CD4-positive, alpha-beta T cell (primary cell): ENCODE measurements at regions not wholly inside any gene's neighbourhood (a gene's known extent, or its start where the extent isn't known, plus 50 kb on each side); places are given as distances from the start of the nearest gene placed in this dataset.

Source experiments
- ATAC-seq: fragments of 200-7000 bp; cut with Tn5 transposase; one replicate; pipeline ENCODE4 v1.10.0; 2022; ENCODE audit warnings: mild to moderate bottlenecking; ENCODE audit not compliant: poor library complexity
- CTCF ChIA-PET: fragments of 350-600 bp; sonication (Branson Sonifier 250); formaldehyde crosslinking; loops from one replicate; lab custom pipeline; 2021; ENCODE audit warnings: antibody characterized with exemption, inconsistent platforms; lab: Charles Lee
- POLR2A ChIA-PET: fragments of 350-600 bp; sonication (Branson Sonifier 250); formaldehyde crosslinking; loops from one replicate; lab custom pipeline; 2021; ENCODE audit warnings: antibody characterized with exemption, inconsistent platforms; lab: Charles Lee
- DNase-seq, 14 experiments: peaks; one replicate each; pipeline ENCODE4 v3.0.0-alpha.2; 2013 to 2020; ENCODE audit warnings: mixed read lengths in 2 of 14
- H3K27ac ChIP-seq, 2 donors: one replicate each; pipeline versions ENCODE4 v1.5.1 to v1.7.0; 2013; ENCODE audit warnings: low read length in 2 of 2, low read depth in 1 of 2, mild to moderate bottlenecking in 1 of 2
- H3K27me3 ChIP-seq, 2 experiments: 1 replicate in 1 of 2; 2 replicates in 1 of 2; pipeline versions ENCODE4 v1.6.1 to v1.7.0; 2013; ENCODE audit warnings: low read length in 2 of 2, control low read depth in 1 of 2, mild to moderate bottlenecking in 1 of 2, moderate library complexity in 1 of 2; ENCODE audit not compliant: insufficient read depth in 2 of 2, control insufficient read depth in 1 of 2
- H3K36me3 ChIP-seq: one replicate; pipeline ENCODE4 v1.6.1; 2013; ENCODE audit warnings: low read length, control low read depth; ENCODE audit not compliant: insufficient read depth
- H3K4me1 ChIP-seq: one replicate; pipeline ENCODE4 v1.6.1; 2013; ENCODE audit warnings: low read length, control low read depth; ENCODE audit not compliant: insufficient read depth
- H3K4me3 ChIP-seq: one replicate; pipeline ENCODE4 v1.5.1; 2013; ENCODE audit warnings: mild to moderate bottlenecking, low read length, moderate library complexity
- H3K9me3 ChIP-seq, 2 experiments: 1 replicate in 1 of 2; 2 replicates in 1 of 2; pipeline versions ENCODE4 v1.6.1 to v1.7.0; 2013; ENCODE audit warnings: low read length in 2 of 2, mild to moderate bottlenecking in 2 of 2, control low read depth in 1 of 2, moderate library complexity in 1 of 2; ENCODE audit not compliant: control insufficient read depth in 1 of 2, insufficient read depth in 1 of 2
- H3K27ac Mint-ChIP-seq: one replicate; pipeline ENCODE4 v1.8.0; 2020; ENCODE audit warnings: mixed read lengths
- H3K27me3 Mint-ChIP-seq: one replicate; pipeline ENCODE4 v1.8.0; 2021; ENCODE audit warnings: mixed read lengths
- H3K36me3 Mint-ChIP-seq: one replicate; pipeline ENCODE4 v1.8.0; 2021; ENCODE audit warnings: low read depth, mixed read lengths
- H3K4me1 Mint-ChIP-seq: one replicate; pipeline ENCODE4 v1.8.0; 2021; ENCODE audit warnings: low read depth, mixed read lengths
- H3K4me3 Mint-ChIP-seq: one replicate; pipeline ENCODE4 v1.8.0; 2020; ENCODE audit warnings: mild to moderate bottlenecking, mixed read lengths
- H3K9me3 Mint-ChIP-seq: one replicate; pipeline ENCODE4 v1.8.0; 2020; ENCODE audit warnings: mixed read lengths
- CTCF ChIP-seq: fragments of 200-600 bp; IDR thresholded peaks from one replicate; pipeline ENCODE4 v1.8.0; 2022; ENCODE audit warnings: antibody characterized with exemption, mild to moderate bottlenecking
- intact Hi-C, 2 experiments: fragments of 100-400 bp; cut with DNase I in 1 of 2; cut with micrococcal nuclease in 1 of 2; formaldehyde crosslinking; loops; one replicate each; pipeline versions ENCODE4 v1.15.1 to v1.9.0; 2023 to 2025; cut with DNase I, micrococcal nuclease

DNA sequence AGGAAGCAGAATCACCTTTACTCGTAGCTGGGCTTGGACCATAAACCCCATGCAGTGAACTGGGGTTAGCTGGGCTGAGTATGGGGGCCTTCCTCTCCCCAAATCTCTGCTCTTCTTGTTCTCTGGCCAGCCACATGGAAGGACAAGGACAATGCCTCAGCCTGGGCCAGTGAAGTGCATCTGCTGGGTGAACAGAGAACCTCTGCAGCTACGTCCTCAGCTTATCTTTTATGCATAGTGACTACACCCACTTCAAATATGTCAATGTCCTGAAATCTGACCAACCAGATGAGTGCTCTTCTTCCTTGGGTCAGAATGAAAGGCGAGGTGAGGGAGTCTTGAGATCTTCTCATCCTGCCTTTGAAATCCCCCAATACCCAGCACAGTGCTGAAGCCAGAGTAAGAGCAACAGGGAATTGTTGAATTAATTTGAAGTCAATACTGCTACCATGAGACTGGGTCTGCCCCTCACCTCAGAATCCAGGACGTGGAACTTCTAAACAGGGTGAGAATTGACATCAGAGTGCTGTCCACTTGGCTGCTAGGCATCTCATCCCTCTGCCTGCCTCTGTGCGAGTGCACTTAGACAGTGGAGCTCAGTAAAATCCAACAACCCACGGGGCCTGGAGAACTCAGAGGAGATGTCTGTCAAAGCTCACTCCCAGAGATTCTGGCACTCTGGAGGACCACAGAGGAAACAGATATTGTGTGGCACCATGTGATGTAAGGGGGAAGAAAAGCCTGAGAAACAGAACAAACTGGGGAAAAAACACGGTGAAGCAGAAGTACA lies 99.0 kb downstream of the IER5 start:
- intact Hi-C loops, result loop anchor here in 1 of 2 experiments (5.0 kb wide), 1 partner anchor 490 kb away; no protein-coding TSS in a partner anchor
- Mint-ChIP-seq H3K36me3 (no peaks in the 10 kb centered on the region), H3K27me3 (peaks cover 13% of the 10 kb centered on the region), H3K9me3 (no peaks in the 10 kb centered on the region), H3K4me3 (no peak overlapping the region), H3K27ac (no peak overlapping the region), H3K4me1 (no peaks in the 10 kb centered on the region)
- POLR2A ChIA-PET, result no interaction called here
- CTCF ChIA-PET, result interaction anchor here (1.6 kb wide), 1 partner anchor 237 kb away, joined by 5 read pairs; no protein-coding TSS in a partner anchor
- DNase-seq, result no peak
- Histone ChIP-seq H3K27me3 (no peaks in the 10 kb centered on the region), H3K36me3 (no peaks in the 10 kb centered on the region), H3K4me1 (peaks cover 12% of the 10 kb centered on the region), H3K27ac (no peak overlapping the region), H3K4me3 (no peak overlapping the region), H3K9me3 (no peaks in the 10 kb centered on the region)
- TF ChIP-seq CTCF, result no peak
- no peak for ATAC-seq

DNA sequence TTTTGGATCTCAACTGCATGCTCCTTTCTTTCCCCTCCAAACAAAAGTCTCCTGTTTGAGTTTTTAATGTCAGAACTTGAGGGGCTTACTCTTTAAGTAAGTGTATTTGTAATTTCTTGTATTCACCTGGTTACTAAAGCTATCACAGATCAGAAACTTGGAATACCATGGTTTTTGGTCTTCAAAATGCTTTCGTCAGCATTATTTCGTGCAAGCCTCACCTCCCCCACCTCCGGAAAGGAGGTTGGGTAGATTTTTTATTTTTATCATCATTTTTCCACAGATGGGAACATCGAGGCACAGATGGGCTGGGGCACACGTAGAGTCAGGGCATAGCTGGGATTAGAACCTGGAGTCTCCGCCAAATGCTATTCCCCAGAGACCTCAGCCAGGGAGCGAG lies 100.7 kb downstream of the IER5 start:
- DNase-seq (no peak), ATAC-seq (no peak)
- Mint-ChIP-seq H3K9me3 (no peaks in the 10 kb centered on the region), H3K4me3 (no peak overlapping the region), H3K27me3 (peaks cover 25% of the 10 kb centered on the region), H3K4me1 (no peaks in the 10 kb centered on the region), H3K36me3 (no peaks in the 10 kb centered on the region), H3K27ac (no peak overlapping the region)
- Histone ChIP-seq H3K27ac (no peak overlapping the region), H3K9me3 (no peaks in the 10 kb centered on the region), H3K27me3 (no peaks in the 10 kb centered on the region), H3K4me3 (no peak overlapping the region), H3K36me3 (no peaks in the 10 kb centered on the region), H3K4me1 (peaks cover 12% of the 10 kb centered on the region)
- ChIA-PET CTCF (interaction anchor here (1.2 to 5.6 kb wide), 6 partner anchors 9 to 865 kb away, joined by 4 to 54 read pairs (median 6); no protein-coding TSS in a partner anchor), POLR2A (interaction anchor here (1.0 to 1.8 kb wide), 2 partner anchors 236 to 240 kb away, joined by 3 to 4 read pairs; no protein-coding TSS in a partner anchor)
- TF ChIP-seq CTCF, result no peak
- intact Hi-C loops, result loop anchor here in 1 of 2 experiments (5.0 kb wide), 1 partner anchor 488 kb away; no protein-coding TSS in a partner anchor

- no peaks in the 10 kb centered on the region for H3K9me3 Mint-ChIP-seq
Observed at GRCh38 chr1:181189691-181190363, 101.3 kb downstream of the IER5 start.

More at GRCh38 chr1:181189691-181190363, 101.3 kb downstream of the IER5 start:
- Histone ChIP-seq H3K36me3 (no peaks in the 10 kb centered on the region), H3K4me1 (peaks cover 12% of the 10 kb centered on the region), H3K27ac (no peak overlapping the region), H3K9me3 (no peaks in the 10 kb centered on the region), H3K4me3 (peak overlapping the region; percentile 20), H3K27me3 (no peaks in the 10 kb centered on the region)
- POLR2A ChIA-PET, result interaction anchor here (0.8 to 1.8 kb wide), 3 partner anchors 124 to 239 kb away, joined by 3 to 4 read pairs (median 4); no protein-coding TSS in a partner anchor
- DNase-seq (peak; percentile 35 to 85 (median 73)), ATAC-seq (peak; percentile 96)
- Mint-ChIP-seq H3K27ac (no peak overlapping the region), H3K36me3 (no peaks in the 10 kb centered on the region), H3K4me3 (peak overlapping the region; percentile 34), H3K27me3 (peaks cover 26% of the 10 kb centered on the region), H3K4me1 (no peaks in the 10 kb centered on the region)
- intact Hi-C loops, result loop anchor here (1.0 to 10.0 kb wide), 4 partner anchors 135 to 1205 kb away; partner anchors contain the start of gene GLUL (in 1 of the 2)
- TF ChIP-seq CTCF, result peak; percentile 94
- CTCF ChIA-PET, result interaction anchor here (0.7 to 5.6 kb wide), 15 partner anchors 9 to 865 kb away, joined by 3 to 54 read pairs (median 4); no protein-coding TSS in a partner anchor
